ENCODE measurements at regions not wholly inside any gene's neighbourhood (a gene's known extent, or its start where the extent isn't known, plus 50 kb on each side); places are given as distances from the start of the nearest gene placed in this dataset.
"Not testable (repeated sequence)": the region's sequence is repeated elsewhere in the genome, so short reads cannot be mapped to it uniquely, and the experiment has no call there.

GRCh38 chr4:10780803-10781202 is 96.2 kb upstream of the CLNK start:
- POLR2A ChIA-PET, CTCF ChIA-PET: not testable (repeated sequence)

- POLR2A ChIA-PET, CTCF ChIA-PET: not testable (repeated sequence)
Measured at GRCh38 chr4:10775132-10775531, 90.6 kb upstream of the CLNK start.

GRCh38 chr4:10773656-10774055 is 89.1 kb upstream of the CLNK start:
- ChIA-PET POLR2A (no interaction called here), CTCF (no interaction called here)

GRCh38 chr4:10773010-10773409 is 88.4 kb upstream of the CLNK start:
- ChIA-PET POLR2A (no interaction called here), CTCF (no interaction called here)

- ChIA-PET CTCF (no interaction called here), POLR2A (no interaction called here)
Measured at GRCh38 chr4:10765386-10765785, 80.8 kb upstream of the CLNK start.

- POLR2A ChIA-PET = no interaction called here
- CTCF ChIA-PET = no interaction called here
Measured at GRCh38 chr4:10762561-10762960, 78.0 kb upstream of the CLNK start.

GRCh38 chr4:10761903-10762302 is 77.3 kb upstream of the CLNK start:
- POLR2A ChIA-PET = no interaction called here
- CTCF ChIA-PET = no interaction called here

- ChIA-PET POLR2A (no interaction called here), CTCF (no interaction called here)
Measured at GRCh38 chr4:10760086-10760485, 75.5 kb upstream of the CLNK start.

GRCh38 chr4:10758906-10759305 is 74.3 kb upstream of the CLNK start:
- ChIA-PET POLR2A (no interaction called here), CTCF (no interaction called here)

GRCh38 chr4:10753856-10754402 is 69.4 kb upstream of the CLNK start:
- CTCF ChIA-PET = no interaction called here
- POLR2A ChIA-PET = no interaction called here

- CTCF ChIA-PET = no interaction called here
Measured at GRCh38 chr4:10753336-10753735, 68.8 kb upstream of the CLNK start.

GRCh38 chr4:10750714-10751113 is 66.1 kb upstream of the CLNK start:
- CTCF ChIA-PET = no interaction called here
- POLR2A ChIA-PET = no interaction called here

More at GRCh38 chr4:10753336-10753735, 68.8 kb upstream of the CLNK start:
- POLR2A ChIA-PET = no interaction called here

GRCh38 chr4:10747186-10747585 is 62.6 kb upstream of the CLNK start:
- CTCF ChIA-PET = no interaction called here
- POLR2A ChIA-PET = no interaction called here

- ChIA-PET CTCF (no interaction called here), POLR2A (no interaction called here)
Measured at GRCh38 chr4:10746371-10747171, 62.0 kb upstream of the CLNK start.

- CTCF ChIA-PET = no interaction called here
- POLR2A ChIA-PET = no interaction called here
Measured at GRCh38 chr4:10743357-10743756, 58.8 kb upstream of the CLNK start.

GRCh38 chr4:10741961-10742699 is 57.6 kb upstream of the CLNK start:
- ChIA-PET CTCF (no interaction called here), POLR2A (no interaction called here)

- CTCF ChIA-PET = no interaction called here
- POLR2A ChIA-PET = no interaction called here
Measured at GRCh38 chr4:10740891-10741620, 56.5 kb upstream of the CLNK start.

- POLR2A ChIA-PET = no interaction called here
- CTCF ChIA-PET = no interaction called here
Measured at GRCh38 chr4:10740251-10740650, 55.7 kb upstream of the CLNK start.

- ChIA-PET CTCF (no interaction called here), POLR2A (no interaction called here)
Measured at GRCh38 chr4:10738826-10739489, 54.4 kb upstream of the CLNK start.

GRCh38 chr4:10737337-10737736 is 52.8 kb upstream of the CLNK start:
- ChIA-PET POLR2A (no interaction called here), CTCF (no interaction called here)

GRCh38 chr4:10736895-10737294 is 52.3 kb upstream of the CLNK start:
- ChIA-PET CTCF (no interaction called here), POLR2A (no interaction called here)
